D721Med (cell line): ENCODE measurements at regions not wholly inside any gene's neighbourhood (a gene's known extent, or its start where the extent isn't known, plus 50 kb on each side); places are given as distances from the start of the nearest gene placed in this dataset.
A peak's percentile ranks its signal among the peaks of the same experiment; 100 is the strongest.
"Not testable (repeated sequence)": the region's sequence is repeated elsewhere in the genome, so short reads cannot be mapped to it uniquely, and the experiment has no call there.

ENCODE experiments used
- DNase-seq: peaks from one replicate; pipeline ENCODE4 v3.0.0; 2011; ENCODE audit warnings: low spot score; ENCODE audit not compliant: insufficient read length
- FAIRE-seq: peaks from 2 replicates; lab custom pipeline; 2011; peaks lifted over from hg19 to GRCh38; lab: Jason Lieb, UNC
- TF ChIP-seq, protein P1 (sequence below): IDR thresholded peaks from 2 replicates; pipeline ENCODE4 v1.5.1; 2012; ENCODE audit warnings: mild to moderate bottlenecking, control low read depth; ENCODE audit not compliant: insufficient read depth; ENCODE audit errors: missing control alignments

DNA sequence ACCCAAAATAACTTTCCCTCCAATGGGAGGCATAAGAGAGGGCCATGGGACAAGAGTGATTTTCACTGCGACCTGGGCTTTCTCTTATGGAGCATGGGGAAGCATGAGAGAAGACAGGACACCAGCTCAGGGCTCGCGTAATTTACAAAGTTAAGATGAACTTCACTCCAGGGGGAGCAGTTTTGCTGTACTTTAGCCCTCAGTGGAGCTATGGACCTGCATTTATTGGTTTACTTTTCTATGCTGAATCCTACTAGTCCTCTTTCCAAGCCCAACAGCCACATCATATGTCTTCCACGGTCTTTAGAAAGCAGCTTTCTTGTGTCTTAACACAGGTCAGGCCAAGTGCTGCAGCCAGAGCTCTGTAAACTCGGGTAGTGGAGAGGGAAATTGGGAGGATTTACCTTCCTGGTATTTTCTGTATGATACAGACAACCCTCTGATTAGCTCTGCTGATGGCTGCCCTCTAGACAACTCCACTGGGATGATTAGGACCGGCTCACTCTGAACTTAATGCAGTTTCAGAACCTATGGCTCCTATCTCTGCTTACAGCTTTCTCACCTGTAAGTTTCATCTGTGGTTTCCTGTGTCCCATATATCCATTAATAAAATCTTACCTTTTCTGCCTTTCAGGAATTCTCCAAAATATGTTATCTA lies 581.0 kb upstream of the RORB start:
- TF ChIP-seq, protein P1, sequence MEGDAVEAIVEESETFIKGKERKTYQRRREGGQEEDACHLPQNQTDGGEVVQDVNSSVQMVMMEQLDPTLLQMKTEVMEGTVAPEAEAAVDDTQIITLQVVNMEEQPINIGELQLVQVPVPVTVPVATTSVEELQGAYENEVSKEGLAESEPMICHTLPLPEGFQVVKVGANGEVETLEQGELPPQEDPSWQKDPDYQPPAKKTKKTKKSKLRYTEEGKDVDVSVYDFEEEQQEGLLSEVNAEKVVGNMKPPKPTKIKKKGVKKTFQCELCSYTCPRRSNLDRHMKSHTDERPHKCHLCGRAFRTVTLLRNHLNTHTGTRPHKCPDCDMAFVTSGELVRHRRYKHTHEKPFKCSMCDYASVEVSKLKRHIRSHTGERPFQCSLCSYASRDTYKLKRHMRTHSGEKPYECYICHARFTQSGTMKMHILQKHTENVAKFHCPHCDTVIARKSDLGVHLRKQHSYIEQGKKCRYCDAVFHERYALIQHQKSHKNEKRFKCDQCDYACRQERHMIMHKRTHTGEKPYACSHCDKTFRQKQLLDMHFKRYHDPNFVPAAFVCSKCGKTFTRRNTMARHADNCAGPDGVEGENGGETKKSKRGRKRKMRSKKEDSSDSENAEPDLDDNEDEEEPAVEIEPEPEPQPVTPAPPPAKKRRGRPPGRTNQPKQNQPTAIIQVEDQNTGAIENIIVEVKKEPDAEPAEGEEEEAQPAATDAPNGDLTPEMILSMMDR, result peak; percentile 7
- DNase-seq (no peak), FAIRE-seq (no peak)

DNA sequence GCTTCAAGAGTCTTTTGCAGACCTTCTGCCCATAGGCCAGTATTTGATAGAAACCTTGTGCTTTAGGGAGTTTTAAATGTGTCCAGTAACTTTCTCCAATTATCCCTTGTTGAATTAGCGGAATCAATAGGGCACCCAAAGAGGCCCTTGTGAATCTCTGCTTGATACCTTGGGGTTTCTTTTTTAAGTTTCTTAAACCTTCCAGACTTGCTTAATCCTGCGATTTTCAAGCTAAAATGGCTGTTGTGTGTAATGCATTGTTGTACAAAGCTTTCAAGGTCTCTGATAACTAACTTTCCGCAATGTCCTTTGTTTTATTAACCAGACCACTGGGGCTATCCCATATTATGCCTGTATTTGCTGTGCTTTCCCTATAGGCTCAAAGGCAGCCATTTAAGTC lies 577.4 kb upstream of the RORB start:
- no peak for FAIRE-seq
- TF ChIP-seq, protein P1, result no peak
- no peak for DNase-seq

DNA sequence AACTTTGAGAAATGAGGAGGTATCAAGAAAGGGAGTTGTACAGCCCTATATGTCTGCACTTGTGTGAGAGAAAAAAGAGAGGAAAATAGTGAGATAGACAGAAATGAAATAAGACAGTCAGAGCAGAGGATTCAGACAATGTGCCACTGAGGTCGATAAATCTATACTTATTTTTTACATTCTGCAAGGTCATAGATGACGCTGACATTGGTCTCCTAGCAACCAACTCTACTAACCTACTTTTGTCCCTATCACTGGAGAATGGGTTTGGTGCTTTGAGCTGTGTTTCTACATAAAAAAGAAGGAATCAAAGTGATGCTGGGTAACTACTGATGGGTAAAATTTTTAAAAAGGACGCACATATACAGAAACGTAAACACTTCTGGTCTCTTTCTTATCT lies 573.3 kb upstream of the RORB start:
- TF ChIP-seq, protein P1, result no peak
- no peak for DNase-seq
- no peak for FAIRE-seq

DNA sequence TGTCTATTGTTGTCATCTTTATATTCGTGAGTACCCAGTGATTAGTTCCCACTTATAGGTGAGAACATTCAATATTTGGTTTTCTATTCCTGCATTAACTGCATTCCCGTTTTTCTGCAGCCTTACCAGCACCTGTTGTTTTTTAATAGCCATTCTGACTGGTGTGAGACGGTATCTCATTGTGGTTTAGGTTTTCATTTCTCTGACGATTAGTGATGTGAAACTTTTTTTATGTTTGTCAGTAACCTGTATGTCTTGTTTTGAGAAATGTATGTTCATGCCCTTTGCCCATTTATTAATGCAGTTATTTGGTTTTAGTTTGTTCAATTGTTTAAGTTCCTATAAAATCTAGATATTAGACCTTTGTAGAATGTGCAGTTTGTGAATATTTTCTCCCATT lies 546.0 kb upstream of the RORB start:
- TF ChIP-seq, protein P1, result no peak
- FAIRE-seq (no peak), DNase-seq (no peak)

DNA sequence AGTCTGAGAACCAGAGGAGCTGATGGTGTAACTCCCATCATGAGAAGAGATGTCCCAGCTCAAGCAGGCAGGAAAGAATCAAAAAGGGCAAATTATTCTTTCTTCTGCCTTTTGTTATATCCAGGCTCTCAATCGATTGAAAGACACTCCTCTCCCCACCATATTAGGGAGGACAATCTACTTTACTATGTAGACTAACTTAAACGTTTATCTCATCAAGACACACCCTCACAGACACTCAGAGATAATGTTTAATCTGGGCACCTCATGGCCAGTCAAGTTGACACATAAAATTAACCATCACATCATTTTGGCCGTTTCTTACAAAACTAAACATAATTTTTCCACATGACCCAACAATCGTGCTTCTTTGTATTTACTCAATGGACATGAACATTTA lies 534.3 kb upstream of the RORB start:
- DNase-seq (no peak), FAIRE-seq (no peak)
- TF ChIP-seq, protein P1, result no peak

- TF ChIP-seq, protein P1, result no peak
- FAIRE-seq (no peak), DNase-seq (no peak)
These were observed 527.2 kb upstream of the RORB start for GRCh38 chr9:73969936-73970335.

GRCh38 chr9:73976424-73976823 lies 520.7 kb upstream of the RORB start:
- FAIRE-seq, DNase-seq: not testable (repeated sequence)

DNA sequence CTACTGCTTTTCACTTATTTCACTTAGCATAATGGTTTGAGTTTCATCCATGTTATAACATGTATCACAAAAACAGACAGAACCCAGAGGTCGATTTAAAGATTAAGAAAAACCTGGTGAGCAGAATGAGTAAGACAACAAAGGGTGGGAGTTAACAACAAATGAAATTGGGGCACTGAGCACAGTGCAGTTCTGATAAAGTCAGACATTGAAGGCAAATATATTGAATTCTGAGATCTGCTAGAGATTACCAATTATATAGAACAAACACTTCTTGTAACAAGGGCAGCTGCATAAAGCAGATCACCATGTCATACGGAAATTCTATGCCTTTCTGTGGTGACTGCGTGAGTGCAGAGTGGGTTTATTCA lies 517.3 kb upstream of the RORB start:
- TF ChIP-seq, protein P1, result no peak
- FAIRE-seq (no peak), DNase-seq (no peak)
